ENCODE measurements at regions not wholly inside any gene's neighbourhood (a gene's known extent, or its start where the extent isn't known, plus 50 kb on each side); places are given as distances from the start of the nearest gene placed in this dataset.

GRCh38 chr7:125444864-125445263 lies 515.2 kb upstream of the POT1 start:
- TF ChIP-seq CTCF (optimal IDR thresholded peaks at IDR 0.05 in 1 of 3, IDR thresholded peaks at IDR 0.05 in 1 of 3, conservative IDR thresholded peaks at IDR 0.05 in 1 of 3; ENCODE audit: extremely low read depth in 1 of 3, insufficient read depth in 2 of 3, low read length in 3 of 3) (no peak), EZH2 (IDR thresholded peaks at IDR 0.05; ENCODE audit: low read length) (no peak)

Data from keratinocyte (primary cell).